WERI-Rb-1 (cell line): ENCODE measurements at regions not wholly inside any gene's neighbourhood (a gene's known extent, or its start where the extent isn't known, plus 50 kb on each side); places are given as distances from the start of the nearest gene placed in this dataset.

Experiments used
- DNase-seq: peaks from one replicate; pipeline ENCODE4 v3.0.0-alpha.2; 2020
- H3K27ac ChIP-seq: fragments of 250-450 bp; sonication (Bioruptor Pico); 2 replicates; pipeline ENCODE4 v1.5.1; 2020; ENCODE audit warnings: mild to moderate bottlenecking, moderate library complexity
- H3K27me3 ChIP-seq: fragments of 250-450 bp; sonication (Bioruptor Pico); 2 replicates; pipeline ENCODE4 v1.5.1; 2021; ENCODE audit warnings: mild to moderate bottlenecking, low read depth, moderate library complexity; ENCODE audit not compliant: insufficient read depth, severe bottlenecking
- H3K36me3 ChIP-seq: fragments of 250-450 bp; sonication (Bioruptor Pico); 2 replicates; pipeline ENCODE4 v1.5.1; 2020; ENCODE audit warnings: mild to moderate bottlenecking, moderate library complexity
- H3K4me3 ChIP-seq: 2 replicates; pipeline ENCODE4 v1.5.1; 2011; ENCODE audit warnings: low read depth, mild to moderate bottlenecking, control low read depth, low read length
- H3K9me3 ChIP-seq: fragments of 250-450 bp; sonication (Bioruptor Pico); 2 replicates; pipeline ENCODE4 v1.5.1; 2021; ENCODE audit warnings: mild to moderate bottlenecking, moderate library complexity; ENCODE audit not compliant: severe bottlenecking
- CTCF ChIP-seq: IDR thresholded peaks from 2 replicates; pipeline ENCODE4 v1.5.1; 2011; ENCODE audit warnings: low read depth, mild to moderate bottlenecking, control low read depth, inconsistent platforms, low read length

GRCh38 chr6:87945181-87945580 is 102.5 kb upstream of the SPACA1 start:
- no peaks in the 10 kb centered on the region for H3K27me3 ChIP-seq
- DNase-seq, result no peak
- H3K4me3 ChIP-seq, result no peak overlapping the region
- no peak for TF ChIP-seq CTCF
- no peaks in the 10 kb centered on the region for H3K36me3 ChIP-seq
- no peaks in the 10 kb centered on the region for H3K9me3 ChIP-seq
- H3K27ac ChIP-seq, result no peak overlapping the region; the same call in 1 of the 2 replicates

- no peaks in the 10 kb centered on the region for H3K27me3 ChIP-seq
- DNase-seq, result peak; percentile 61
- no peak overlapping the region for H3K27ac ChIP-seq
- H3K36me3 ChIP-seq, result no peaks in the 10 kb centered on the region
- H3K4me3 ChIP-seq, result 0 out of 2 replicates have a peak overlapping the region, but pooled peaks have one; percentile 3
- H3K9me3 ChIP-seq, result no peaks in the 10 kb centered on the region
- TF ChIP-seq CTCF, result peak; percentile 36; the same call in 1 of the 2 replicates
Observed at GRCh38 chr6:87944541-87944954, 103.1 kb upstream of the SPACA1 start.

GRCh38 chr6:87943191-87943590 is 104.5 kb upstream of the SPACA1 start:
- H3K4me3 ChIP-seq, result no peak overlapping the region
- no peaks in the 10 kb centered on the region for H3K9me3 ChIP-seq
- no peaks in the 10 kb centered on the region for H3K36me3 ChIP-seq
- H3K27me3 ChIP-seq, result no peaks in the 10 kb centered on the region
- no peak for DNase-seq
- H3K27ac ChIP-seq, result no peak overlapping the region
- no peak for TF ChIP-seq CTCF

- no peak overlapping the region for H3K27ac ChIP-seq
- no peak overlapping the region for H3K4me3 ChIP-seq
- no peak for DNase-seq
- H3K36me3 ChIP-seq, result no peaks in the 10 kb centered on the region
- H3K27me3 ChIP-seq, result no peaks in the 10 kb centered on the region
- no peaks in the 10 kb centered on the region for H3K9me3 ChIP-seq
- TF ChIP-seq CTCF, result no peak
Observed at GRCh38 chr6:87941556-87942358, 105.9 kb upstream of the SPACA1 start.

- TF ChIP-seq CTCF, result no peak
- no peak overlapping the region for H3K4me3 ChIP-seq
- H3K36me3 ChIP-seq, result no peaks in the 10 kb centered on the region
- no peaks in the 10 kb centered on the region for H3K9me3 ChIP-seq
- no peak for DNase-seq
- no peak overlapping the region for H3K27ac ChIP-seq
- no peaks in the 10 kb centered on the region for H3K27me3 ChIP-seq
Observed at GRCh38 chr6:87939776-87940175, 107.9 kb upstream of the SPACA1 start.

- Histone ChIP-seq H3K9me3 (no peaks in the 10 kb centered on the region), H3K36me3 (no peaks in the 10 kb centered on the region), H3K27me3 (no peaks in the 10 kb centered on the region), H3K27ac (no peak overlapping the region), H3K4me3 (no peak overlapping the region)
- no peak for TF ChIP-seq CTCF
- DNase-seq, result no peak
Observed at GRCh38 chr6:87938287-87938686, 109.4 kb upstream of the SPACA1 start.
